Umbilical cord (tissue), 1 donor: ENCODE measurements at regions not wholly inside any gene's neighbourhood (a gene's known extent, or its start where the extent isn't known, plus 50 kb on each side); places are given as distances from the start of the nearest gene placed in this dataset.

Experiments
- DNase-seq: peaks from one replicate; pipeline ENCODE4 v3.0.0-alpha.2; 2015; ENCODE audit warnings: low spot score

DNA sequence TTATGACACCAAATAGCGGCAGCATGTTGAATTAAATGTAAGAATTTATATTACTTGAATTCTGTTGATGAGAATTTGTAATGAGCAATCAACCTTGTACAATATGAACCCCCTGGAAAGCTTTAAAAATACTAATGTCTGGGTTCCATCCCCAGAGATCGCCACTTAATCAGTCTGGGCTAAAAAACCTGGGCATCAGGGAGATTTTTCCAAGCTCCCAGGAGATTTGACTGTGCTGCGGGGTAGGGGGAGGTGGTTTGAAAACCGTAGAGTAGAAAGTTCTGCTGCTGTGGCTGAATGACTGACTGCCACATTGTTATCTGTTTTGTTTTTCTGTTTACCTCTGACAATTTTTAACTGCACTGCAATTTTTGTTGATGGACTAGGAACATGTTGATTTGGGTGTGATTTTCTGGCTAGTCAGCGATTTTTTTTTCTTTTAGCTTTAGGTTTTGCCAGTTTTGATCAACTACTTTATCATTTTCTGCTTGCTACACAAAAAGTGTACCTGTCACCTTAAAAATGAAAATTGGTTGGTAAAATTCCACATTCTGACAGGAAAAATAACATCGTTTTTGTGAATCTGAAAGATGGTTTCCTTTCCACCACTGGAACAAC, 79.3 kb downstream of the PCTP start:
- DNase-seq: no peak

DNA sequence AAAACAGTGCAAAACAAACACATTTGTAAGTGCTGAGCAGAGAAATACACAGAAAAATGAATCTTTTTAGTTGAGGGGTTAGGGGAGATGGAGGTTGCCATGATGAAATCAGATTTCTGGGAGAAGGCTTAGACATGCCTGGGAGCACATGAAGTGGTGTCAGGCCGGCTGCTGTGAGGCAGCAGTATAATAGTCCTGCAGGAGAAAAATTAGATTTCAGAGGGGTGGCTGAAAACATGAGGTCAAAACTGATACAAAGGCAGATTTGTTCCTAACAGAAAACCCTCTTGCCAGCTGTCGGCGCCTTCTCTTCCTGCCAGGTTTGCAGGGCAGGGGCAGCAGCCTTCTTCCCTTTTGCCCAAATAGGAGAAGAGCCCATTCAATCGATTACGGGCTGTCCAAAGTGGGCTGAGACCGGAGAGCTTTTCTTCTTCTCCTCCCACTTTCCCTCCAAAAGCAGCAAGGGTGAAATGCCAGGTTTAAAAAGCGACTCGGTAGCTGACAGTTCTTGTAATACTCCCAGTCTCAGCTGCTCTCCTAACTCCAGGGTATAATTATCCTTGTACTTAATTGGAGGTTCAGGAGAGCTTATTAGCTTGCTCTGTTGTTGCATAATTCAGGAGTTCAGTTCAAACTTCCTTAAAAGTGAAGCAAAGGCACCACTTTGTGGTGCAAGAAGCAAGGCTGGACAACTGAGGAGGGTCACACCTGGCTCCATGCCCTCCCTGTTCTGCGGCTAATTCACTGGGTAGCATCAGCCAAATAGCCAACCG, 80.0 kb downstream of the PCTP start:
- no peak for DNase-seq

DNA sequence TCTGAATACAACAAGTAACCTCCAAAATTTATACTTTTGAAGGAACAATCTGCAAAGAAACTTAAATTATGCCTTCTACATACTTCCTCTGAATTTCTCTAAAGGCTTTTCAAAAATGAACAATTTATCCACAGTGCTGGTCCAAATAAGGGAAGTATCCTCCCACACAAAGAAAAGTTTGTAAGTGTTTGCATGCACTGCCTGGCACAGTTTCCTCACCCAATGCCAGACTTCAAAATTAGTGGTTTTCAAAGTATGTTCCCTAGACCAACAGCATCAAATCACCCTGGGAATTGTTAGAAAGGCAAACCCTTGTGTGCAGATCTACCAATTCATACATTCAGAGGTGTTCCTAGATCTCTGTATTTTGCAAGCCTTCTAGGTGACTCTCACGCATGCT, 82.5 kb downstream of the PCTP start:
- no peak for DNase-seq

DNA sequence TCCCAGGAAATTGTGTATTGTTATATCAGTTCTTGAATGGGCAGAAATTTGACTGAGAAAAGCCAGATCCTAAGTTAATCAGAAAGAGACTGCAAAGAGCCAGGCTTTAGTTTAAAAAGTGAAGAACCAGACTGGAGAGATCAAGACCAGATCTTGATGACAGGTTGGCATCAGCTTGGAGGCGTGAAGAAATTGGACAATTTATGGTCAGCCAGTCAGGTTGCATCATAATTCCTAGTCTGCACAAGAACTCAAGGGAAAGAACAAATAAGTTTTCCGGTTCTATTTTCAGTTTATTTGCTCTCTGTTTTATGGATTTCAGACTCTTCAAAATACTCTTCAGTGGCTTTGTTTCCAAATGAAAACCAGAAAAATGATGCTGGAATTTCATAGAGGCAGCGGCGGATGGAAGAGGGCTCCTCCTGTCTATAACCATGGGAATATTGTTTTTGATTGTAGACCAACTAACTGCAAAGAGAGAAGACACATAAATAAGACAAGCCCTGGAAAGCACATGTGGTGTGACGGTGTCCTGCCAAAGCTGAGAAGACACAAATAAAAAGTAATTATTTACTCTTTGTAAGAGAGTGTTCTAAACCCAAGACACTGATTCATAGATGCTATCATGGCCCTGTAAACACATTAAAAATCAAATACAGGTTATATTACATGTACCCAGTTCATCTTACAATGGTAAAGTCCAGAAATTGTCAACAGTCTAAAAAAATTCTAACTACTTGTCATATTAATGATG, 91.7 kb downstream of the PCTP start:
- peak; percentile 35 for DNase-seq

DNA sequence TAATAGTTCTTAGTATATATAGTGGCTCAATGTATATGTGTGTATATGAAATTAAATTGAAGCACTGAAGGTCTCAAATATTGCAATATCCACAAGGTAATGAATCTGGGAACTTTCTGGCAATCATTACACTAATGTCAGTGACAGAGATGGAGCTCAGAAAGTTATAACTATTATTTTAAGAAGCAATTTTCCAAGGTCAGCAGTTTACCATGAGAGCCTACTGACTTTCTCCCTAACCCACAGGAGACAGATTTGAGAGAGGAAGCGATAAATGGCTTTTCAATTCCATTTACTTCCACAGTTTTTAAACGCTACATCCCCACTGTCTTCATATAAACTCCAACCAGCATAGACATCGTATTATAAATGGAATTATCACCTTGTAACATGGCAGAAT, 92.9 kb downstream of the PCTP start:
- no peak for DNase-seq

DNA sequence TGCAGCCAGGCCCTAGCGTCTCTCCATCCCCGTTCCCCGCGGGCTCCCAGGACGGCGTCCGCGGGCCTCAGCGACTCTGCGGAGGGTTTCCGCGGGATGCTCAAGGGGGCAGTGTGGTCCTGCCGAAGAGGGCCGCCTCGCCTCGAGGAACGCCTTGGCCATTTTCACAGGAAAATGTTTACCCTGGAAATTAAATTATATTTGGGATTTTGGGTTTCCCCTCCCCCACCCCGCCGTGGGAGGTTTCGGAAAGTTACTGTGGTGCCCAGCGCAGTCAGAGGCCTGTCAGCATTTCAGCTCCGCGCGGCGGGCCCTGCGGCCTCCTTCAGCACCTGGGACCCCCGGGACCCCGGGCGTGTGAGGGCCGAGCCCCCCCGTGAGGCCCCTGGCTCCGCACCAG, 94.5 kb downstream of the PCTP start:
- peak; percentile 50 for DNase-seq

DNA sequence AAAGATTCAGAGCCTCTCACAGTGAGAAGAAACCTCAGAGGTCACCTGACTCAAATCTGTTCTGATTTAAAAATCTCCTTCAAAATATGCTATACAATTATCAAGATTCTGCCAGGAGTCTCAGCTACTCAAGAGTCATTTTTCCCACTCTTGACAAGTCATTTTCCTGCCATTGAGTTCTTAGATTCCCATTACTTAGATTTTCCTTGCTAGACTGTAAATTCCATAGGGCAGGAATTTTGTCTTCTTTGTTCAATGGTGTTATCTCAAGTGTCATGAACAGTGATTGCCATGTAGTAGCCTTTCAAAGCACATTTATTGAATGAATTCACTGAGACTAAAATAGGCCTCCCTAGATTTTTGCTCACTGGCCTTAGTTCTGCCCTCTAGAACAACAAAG, 95.9 kb downstream of the PCTP start:
- DNase-seq: no peak

DNA sequence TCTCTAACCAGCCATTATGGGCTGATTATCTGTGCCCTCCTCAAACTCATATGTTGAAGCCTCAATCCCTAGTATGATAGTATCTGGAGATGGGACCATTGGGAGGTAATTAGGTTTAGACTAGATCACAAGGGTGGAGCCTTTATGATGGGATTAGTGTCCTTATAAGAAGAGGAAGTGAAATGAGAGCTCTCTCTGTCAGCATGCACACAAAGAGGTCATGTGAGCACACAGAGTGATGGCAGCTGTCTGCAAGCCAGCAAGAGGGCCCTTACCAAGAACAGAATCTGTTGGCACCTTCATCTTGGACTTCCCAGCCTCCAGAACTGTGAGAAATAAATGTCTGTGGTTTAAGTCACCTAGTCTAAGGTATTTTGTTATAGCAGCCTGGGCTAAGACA, 101.9 kb downstream of the PCTP start:
- DNase-seq: no peak

DNA sequence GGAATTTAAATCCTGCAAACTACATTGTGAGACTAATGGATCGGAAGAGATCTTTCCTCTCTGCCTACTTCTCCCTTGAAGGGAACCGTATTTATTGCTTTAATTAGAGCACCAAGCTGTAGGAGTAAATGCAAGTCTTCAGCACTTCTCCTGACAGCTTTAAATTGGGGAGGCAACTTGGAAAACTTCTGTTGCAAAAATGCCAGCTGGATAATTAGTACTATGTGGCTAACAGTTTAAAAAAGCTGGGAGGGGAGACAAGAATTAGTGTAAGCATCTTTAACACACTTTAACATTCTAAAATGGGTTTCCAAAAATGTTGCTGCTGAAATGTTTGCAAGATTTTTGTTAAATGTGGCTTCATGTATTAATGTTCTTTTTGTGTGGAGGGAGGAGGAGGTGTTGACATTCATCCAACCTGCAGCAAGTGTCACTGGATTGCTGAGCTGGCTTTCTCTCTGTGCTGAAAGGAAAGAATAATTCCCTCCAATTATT, 108.5 kb downstream of the PCTP start:
- DNase-seq: no peak

DNA sequence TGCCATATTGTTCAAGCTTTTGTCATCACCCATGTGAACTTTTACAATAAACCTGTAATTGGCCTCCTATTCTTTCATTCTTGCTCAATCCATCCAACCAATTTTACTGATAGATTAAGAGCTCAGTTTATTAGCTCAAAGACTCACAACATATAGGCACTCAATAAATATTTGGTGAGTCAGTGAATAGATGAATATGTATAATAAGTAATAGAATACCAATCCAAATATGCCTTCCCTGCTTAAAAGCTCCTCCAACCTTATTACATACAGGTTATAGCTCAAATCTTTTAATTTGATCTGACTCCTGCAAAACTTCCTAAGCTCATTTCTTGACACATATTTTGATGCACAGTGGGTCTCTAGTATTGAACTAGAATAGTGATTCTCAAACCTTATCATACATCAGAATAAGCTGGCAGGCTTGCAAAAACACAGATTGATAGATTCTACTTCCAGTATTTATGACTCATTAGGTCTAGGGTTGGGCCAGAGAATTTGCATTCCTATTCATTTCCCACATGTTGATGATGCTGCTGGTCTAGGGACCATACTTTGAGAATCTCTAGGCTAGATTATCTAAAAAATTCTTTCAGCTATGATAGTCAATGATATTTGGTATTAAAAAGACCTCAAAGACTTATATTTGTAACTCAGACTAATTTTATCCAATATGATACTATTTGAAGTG, 114.4 kb downstream of the PCTP start:
- no peak for DNase-seq

DNA sequence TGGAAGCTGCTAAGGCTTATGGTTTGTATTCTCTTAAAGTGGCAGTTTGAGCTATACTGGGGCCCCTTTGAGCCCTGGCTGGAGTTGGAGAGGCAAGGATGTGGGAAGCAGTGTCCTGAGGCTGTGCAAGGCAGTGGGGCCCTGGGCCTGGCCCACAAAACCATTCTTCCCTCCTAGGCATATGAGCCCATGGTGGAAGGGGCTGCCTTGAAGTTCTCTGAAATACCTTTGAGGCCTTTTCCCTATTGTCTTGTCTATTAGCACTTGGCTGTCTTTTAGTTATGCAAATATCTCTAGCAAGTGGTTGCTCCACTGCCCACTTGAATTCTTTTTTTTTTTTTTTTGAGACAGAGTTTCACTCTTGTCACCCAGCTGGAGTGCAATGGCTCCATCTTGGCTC, 119.2 kb downstream of the PCTP start:
- no peak for DNase-seq

DNA sequence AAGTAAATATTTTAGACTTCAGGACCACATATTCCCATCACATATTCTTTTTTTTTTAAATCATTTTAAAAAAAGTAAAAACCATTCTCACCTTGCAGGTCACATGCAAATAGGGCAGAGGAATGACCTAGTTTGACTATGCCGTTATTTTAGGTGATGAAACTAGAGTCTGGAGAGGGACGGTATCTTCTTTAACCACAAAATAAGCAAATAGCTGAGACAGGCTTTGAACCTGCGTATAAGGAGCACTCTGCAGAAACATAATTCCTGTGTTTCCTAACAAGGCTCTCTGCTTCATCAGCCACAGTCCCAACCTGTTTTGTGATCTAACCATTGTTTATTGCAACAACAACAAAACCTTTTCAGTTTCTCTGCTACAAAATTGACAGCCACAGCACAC, 121.5 kb downstream of the PCTP start:
- no peak for DNase-seq

DNA sequence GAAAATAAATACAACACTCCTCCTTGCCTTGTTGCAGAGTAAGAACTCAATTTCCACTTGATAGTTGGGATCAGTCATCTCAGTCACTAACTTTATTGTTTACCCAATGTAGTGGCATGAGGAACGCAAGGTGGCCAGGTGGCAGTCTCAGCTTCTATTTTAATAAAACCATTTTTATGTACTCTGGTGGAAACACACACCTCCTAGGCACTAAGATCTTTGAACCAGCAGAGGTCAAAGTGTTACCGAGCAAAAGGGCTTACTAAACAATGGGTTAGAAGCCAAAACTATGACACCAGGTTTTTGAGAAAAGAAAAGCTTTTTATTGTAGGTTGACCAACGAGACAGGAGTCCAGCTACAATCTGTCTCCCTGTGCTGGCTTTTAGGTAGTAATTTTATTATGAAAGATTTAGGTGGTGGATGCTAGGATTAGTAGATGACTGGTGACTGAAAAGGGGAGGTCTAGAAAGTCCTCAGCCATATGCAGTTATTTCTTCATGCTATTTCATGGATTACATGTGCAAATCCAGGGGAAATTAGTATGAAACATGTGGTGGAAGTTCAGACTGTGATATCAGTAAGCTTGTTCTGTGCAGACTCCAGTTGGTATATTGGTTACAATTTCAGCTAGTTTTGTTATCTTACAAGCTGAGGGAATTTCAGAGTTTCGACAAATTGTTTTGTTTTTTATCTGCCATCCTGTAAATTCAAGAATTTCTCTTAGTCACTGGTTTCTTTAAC, 122.3 kb downstream of the PCTP start:
- DNase-seq: no peak

DNA sequence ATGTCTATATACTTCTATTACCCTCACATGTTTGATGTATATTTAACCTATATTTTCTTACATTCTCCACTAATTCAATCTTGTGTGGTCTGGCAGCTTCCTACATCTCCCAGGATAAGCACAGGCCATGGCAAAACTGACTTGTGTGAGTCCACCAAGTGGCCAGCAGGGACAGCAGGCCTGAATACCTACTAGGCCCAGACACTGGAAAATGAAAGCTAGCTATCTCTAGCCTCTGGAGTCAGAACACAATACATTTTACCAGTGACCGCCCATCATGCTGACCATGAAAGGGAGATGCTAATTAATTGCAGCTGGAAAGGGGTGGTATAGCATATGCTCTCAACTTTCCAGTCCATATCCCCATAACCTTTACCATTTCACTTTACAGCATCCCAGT, 132.3 kb downstream of the PCTP start:
- no peak for DNase-seq

DNA sequence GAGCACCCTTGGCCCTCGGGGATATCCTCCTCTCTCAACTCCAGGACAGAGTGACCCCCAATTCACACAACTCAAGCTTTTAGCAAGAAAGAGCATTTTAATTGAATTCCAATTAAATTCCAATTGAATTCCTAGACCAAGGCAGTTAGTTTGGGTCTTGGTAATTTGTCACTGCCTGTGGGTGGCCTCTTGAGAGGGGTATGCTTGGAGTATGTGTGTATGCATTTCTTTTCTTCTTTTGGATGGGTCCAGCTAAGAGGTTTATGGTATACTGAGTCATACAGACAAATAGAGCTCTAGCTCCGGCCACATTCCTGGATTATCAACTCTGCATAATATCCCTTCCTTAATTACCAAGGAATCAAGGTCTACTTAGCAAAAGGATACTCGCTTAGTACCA, 136.7 kb downstream of the PCTP start:
- DNase-seq: no peak

DNA sequence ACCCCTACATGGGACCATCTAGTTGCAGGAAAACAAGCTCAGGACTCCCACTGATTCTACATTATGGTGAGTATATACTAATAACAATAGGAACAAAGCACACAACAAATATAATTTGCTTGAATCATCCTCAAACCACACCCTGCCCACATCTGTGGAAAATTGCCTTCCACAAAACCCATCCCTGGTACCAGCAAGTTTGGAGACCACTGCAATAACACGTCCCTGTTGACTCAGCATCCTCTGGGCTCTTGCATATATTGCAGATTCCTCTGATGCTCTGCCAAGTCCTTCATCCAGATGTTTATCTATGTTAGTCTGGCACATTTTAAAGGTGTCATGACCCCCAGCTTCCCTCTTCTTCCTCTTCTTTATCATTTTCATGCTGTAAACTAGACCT, 138.4 kb downstream of the PCTP start:
- no peak for DNase-seq

DNA sequence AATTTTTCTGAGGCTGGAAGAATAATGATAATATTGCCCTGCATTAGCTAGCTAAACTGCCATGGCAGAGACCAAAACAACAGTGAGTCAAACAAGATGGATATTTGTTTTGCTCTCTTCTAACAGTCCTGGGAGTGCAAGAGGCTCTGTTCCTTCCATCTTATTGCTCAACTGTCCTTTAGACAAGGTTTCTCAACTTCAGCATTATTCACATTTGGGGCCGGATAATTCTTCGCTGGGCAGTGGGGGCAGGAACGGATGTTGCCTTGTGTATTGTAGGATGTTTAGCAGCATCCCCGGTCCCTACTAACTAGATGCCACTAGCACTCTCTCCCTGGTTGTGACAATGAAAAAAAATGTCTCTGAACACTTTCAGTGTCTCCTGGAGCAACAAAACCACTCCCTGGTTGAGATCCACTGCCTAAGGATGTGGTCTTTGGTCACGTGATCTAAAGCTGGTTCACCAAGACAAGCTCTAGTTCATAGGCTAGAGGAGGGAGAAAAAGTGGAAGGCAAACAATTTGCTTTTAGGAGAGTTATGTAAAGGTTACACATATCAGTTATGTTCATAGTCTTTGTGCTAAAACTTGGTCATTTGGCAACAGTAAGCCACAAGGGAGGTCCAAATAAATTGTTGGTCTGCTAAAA, 144.4 kb downstream of the PCTP start:
- DNase-seq: no peak

DNA sequence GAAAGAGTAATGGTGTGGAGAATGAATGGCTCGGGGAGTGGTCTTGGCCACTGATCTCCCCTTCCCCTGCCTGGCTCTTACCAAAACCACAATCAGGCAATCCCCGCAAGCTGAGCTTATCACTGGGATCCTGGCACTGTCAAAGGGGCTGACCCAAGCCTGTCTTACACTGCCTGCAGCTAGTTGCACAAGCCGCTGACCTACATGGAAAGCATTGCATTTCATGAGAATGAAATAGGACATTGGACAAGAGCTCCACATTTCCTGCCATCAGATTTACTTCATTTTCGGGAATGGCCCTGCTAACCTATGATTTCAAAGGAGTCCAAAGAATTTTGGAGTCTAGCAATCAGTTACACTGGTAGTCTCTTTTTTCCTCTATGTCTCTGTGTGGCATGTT, 146.4 kb downstream of the PCTP start:
- peak; percentile 32 for DNase-seq

DNA sequence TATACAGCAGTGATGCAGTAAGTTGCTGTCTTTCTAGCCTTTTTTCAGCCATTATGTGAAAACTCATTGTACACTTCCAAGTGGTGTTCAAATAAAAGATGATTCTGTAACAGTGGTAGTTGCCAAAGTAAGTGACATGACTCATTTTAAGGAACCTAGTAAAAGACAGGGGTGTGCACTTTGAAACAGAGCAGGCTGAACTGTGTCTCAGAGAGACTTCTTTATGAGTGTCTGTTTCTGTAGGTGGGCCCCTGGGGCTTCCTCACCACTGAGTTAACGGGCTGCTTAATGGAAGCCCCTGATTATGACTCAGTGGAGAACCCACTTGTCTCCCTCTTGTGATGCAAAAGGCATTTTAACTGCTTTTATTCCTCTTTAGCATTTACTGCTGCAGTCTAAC, 147.3 kb downstream of the PCTP start:
- DNase-seq: peak; percentile 52

DNA sequence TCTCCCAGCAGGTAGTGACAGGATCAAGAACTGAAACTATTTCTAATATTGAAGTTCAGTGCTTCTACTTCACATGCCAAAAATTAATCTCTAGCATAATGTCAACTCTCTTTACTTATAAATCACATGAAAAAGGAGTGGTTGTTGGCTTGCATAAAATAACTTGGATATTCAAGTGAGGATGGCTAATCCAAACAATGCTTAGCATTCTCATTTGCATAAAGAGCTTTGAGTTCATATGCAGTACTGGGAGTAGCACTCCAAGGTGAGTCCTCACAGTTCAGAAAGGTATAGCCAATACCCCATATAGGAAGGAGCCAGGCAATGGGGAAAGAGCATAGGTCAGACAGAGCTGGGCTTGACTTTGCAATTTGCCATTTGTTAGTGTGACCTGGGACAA, 149.3 kb downstream of the PCTP start:
- DNase-seq: no peak
